Mesothelial cell of epicardium (in vitro differentiated cells): ENCODE measurements at regions not wholly inside any gene's neighbourhood (a gene's known extent, or its start where the extent isn't known, plus 50 kb on each side); places are given as distances from the start of the nearest gene placed in this dataset.

Experiments used
- DNase-seq, 2 experiments: peaks; one replicate each; pipeline ENCODE4 v3.0.0; 2021; ENCODE audit warnings: low spot score in 2 of 2; ENCODE audit not compliant: unreplicated experiment in 2 of 2
- H3K27ac Mint-ChIP-seq: 2 replicates; pipeline ENCODE4 v1.8.0; 2021; ENCODE audit warnings: mixed read lengths
- H3K27me3 Mint-ChIP-seq: 2 replicates; pipeline ENCODE4 v1.8.0; 2021; ENCODE audit warnings: low read depth, mixed read lengths
- H3K36me3 Mint-ChIP-seq: 2 replicates; pipeline ENCODE4 v1.8.0; 2021; ENCODE audit warnings: mixed read lengths
- H3K4me1 Mint-ChIP-seq: 2 replicates; pipeline ENCODE4 v1.8.0; 2021; ENCODE audit warnings: mixed read lengths
- H3K4me3 Mint-ChIP-seq: 2 replicates; pipeline ENCODE4 v1.8.0; 2021; ENCODE audit warnings: mild to moderate bottlenecking, moderate library complexity, mixed read lengths
- H3K9me3 Mint-ChIP-seq: 2 replicates; pipeline ENCODE4 v1.8.0; 2021; ENCODE audit warnings: mixed read lengths
- CTCF ChIP-seq: fragments of 200-600 bp; sonication (generic); IDR thresholded peaks from one replicate; pipeline ENCODE4 v1.5.0; 2021; ENCODE audit warnings: antibody characterized with exemption; ENCODE audit not compliant: unreplicated experiment

GRCh38 chr16:25443994-25444393 lies 186.3 kb upstream of the ZKSCAN2 start:
- Mint-ChIP-seq H3K27me3 (peaks cover 34% of the 10 kb centered on the region), H3K4me1 (no peaks in the 10 kb centered on the region), H3K27ac (no peak overlapping the region), H3K4me3 (no peak overlapping the region), H3K36me3 (no peaks in the 10 kb centered on the region), H3K9me3 (peaks cover 20% of the 10 kb centered on the region)
- no peak for TF ChIP-seq CTCF
- no peak for DNase-seq

- no peaks in the 10 kb centered on the region for H3K36me3 Mint-ChIP-seq
- H3K9me3 Mint-ChIP-seq: no peaks in the 10 kb centered on the region
- H3K27ac Mint-ChIP-seq: no peak overlapping the region
- DNase-seq: no peak
- H3K4me3 Mint-ChIP-seq: no peak overlapping the region
- peaks cover 30% of the 10 kb centered on the region for H3K27me3 Mint-ChIP-seq
- H3K4me1 Mint-ChIP-seq: no peaks in the 10 kb centered on the region
- TF ChIP-seq CTCF: no peak
Observed at GRCh38 chr16:25434064-25434463, 176.4 kb upstream of the ZKSCAN2 start.

- H3K4me3 Mint-ChIP-seq: no peak overlapping the region
- H3K27me3 Mint-ChIP-seq: peaks cover 29% of the 10 kb centered on the region
- no peak for TF ChIP-seq CTCF
- H3K9me3 Mint-ChIP-seq: peaks cover 3% of the 10 kb centered on the region
- H3K27ac Mint-ChIP-seq: no peak overlapping the region
- DNase-seq: no peak
- H3K4me1 Mint-ChIP-seq: no peaks in the 10 kb centered on the region
- H3K36me3 Mint-ChIP-seq: no peaks in the 10 kb centered on the region
Observed at GRCh38 chr16:25433388-25433787, 175.7 kb upstream of the ZKSCAN2 start.

- no peak overlapping the region for H3K27ac Mint-ChIP-seq
- H3K36me3 Mint-ChIP-seq: no peaks in the 10 kb centered on the region
- no peak for TF ChIP-seq CTCF
- H3K4me3 Mint-ChIP-seq: no peak overlapping the region
- H3K27me3 Mint-ChIP-seq: peaks cover 18% of the 10 kb centered on the region
- H3K4me1 Mint-ChIP-seq: no peaks in the 10 kb centered on the region
- DNase-seq: no peak
- peaks cover 6% of the 10 kb centered on the region for H3K9me3 Mint-ChIP-seq
Observed at GRCh38 chr16:25431472-25431871, 173.8 kb upstream of the ZKSCAN2 start.

GRCh38 chr16:25426829-25427228 lies 169.2 kb upstream of the ZKSCAN2 start:
- TF ChIP-seq CTCF: no peak
- Mint-ChIP-seq H3K4me3 (no peak overlapping the region), H3K27ac (no peak overlapping the region), H3K36me3 (no peaks in the 10 kb centered on the region), H3K27me3 (peaks cover 2% of the 10 kb centered on the region), H3K9me3 (peaks cover 6% of the 10 kb centered on the region), H3K4me1 (no peaks in the 10 kb centered on the region)
- no peak for DNase-seq

- H3K36me3 Mint-ChIP-seq: no peaks in the 10 kb centered on the region
- H3K27ac Mint-ChIP-seq: no peak overlapping the region
- TF ChIP-seq CTCF: no peak
- H3K4me3 Mint-ChIP-seq: no peak overlapping the region
- H3K27me3 Mint-ChIP-seq: peaks cover 4% of the 10 kb centered on the region
- H3K4me1 Mint-ChIP-seq: peaks cover 6% of the 10 kb centered on the region
- no peak for DNase-seq
- no peaks in the 10 kb centered on the region for H3K9me3 Mint-ChIP-seq
Observed at GRCh38 chr16:25419681-25420080, 162.0 kb upstream of the ZKSCAN2 start.
